Astrocyte (in vitro differentiated cells and primary cell): ENCODE measurements at regions not wholly inside any gene's neighbourhood (a gene's known extent, or its start where the extent isn't known, plus 50 kb on each side); places are given as distances from the start of the nearest gene placed in this dataset.

Experiments used
- DNase-seq: peaks from one replicate; pipeline ENCODE4 v3.0.0-alpha.2; 2010; ENCODE audit warnings: low read depth
- FAIRE-seq: peaks from 2 replicates; lab custom pipeline; 2011; peaks lifted over from hg19 to GRCh38; lab: Jason Lieb, UNC
- H2AFZ ChIP-seq: 2 replicates; pipeline ENCODE4 v1.6.0; 2012; ENCODE audit warnings: low read depth, low read length, inconsistent platforms
- H3K27ac ChIP-seq: 2 replicates; pipeline ENCODE4 v1.5.1; 2011; ENCODE audit warnings: low read depth, low read length, inconsistent platforms
- H3K27me3 ChIP-seq: 2 replicates; pipeline ENCODE4 v1.6.0; 2011; ENCODE audit warnings: low read length, inconsistent platforms; ENCODE audit not compliant: insufficient read depth
- H3K36me3 ChIP-seq: 2 replicates; pipeline ENCODE4 v1.5.1; 2011; ENCODE audit warnings: low read length, inconsistent platforms; ENCODE audit not compliant: insufficient read depth
- H3K4me1 ChIP-seq: 2 replicates; pipeline ENCODE4 v1.5.1; 2011; ENCODE audit warnings: low read length, inconsistent platforms; ENCODE audit not compliant: insufficient read depth
- H3K4me2 ChIP-seq: 2 replicates; pipeline ENCODE4 v1.6.0; 2012; ENCODE audit warnings: low read length, inconsistent platforms
- H3K4me3 ChIP-seq: 2 replicates; pipeline ENCODE4 v1.5.1; 2011; ENCODE audit warnings: low read depth, mild to moderate bottlenecking, low read length, inconsistent platforms; ENCODE audit not compliant: insufficient read depth
- H3K79me2 ChIP-seq: 2 replicates; pipeline ENCODE4 v1.6.0; 2012; ENCODE audit warnings: mild to moderate bottlenecking, low read length, inconsistent platforms; ENCODE audit not compliant: insufficient read depth
- H3K9ac ChIP-seq: 2 replicates; pipeline ENCODE4 v1.6.0; 2012; ENCODE audit warnings: mild to moderate bottlenecking, low read length, inconsistent platforms
- H3K9me3 ChIP-seq: 2 replicates; pipeline ENCODE4 v1.5.1; 2012; ENCODE audit warnings: low read depth, mild to moderate bottlenecking, low read length, inconsistent platforms; ENCODE audit not compliant: insufficient read depth
- H4K20me1 ChIP-seq: 2 replicates; pipeline ENCODE4 v1.6.0; 2012; ENCODE audit warnings: low read length, inconsistent platforms; ENCODE audit not compliant: insufficient read depth
- H3K27ac Mint-ChIP-seq: one replicate; pipeline ENCODE4 v1.8.0; 2021; ENCODE audit warnings: mild to moderate bottlenecking, mixed read lengths; ENCODE audit not compliant: unreplicated experiment
- H3K27me3 Mint-ChIP-seq: one replicate; pipeline ENCODE4 v1.8.0; 2021; ENCODE audit warnings: low read depth, mixed read lengths; ENCODE audit not compliant: unreplicated experiment
- H3K36me3 Mint-ChIP-seq: one replicate; pipeline ENCODE4 v1.8.0; 2021; ENCODE audit warnings: low read depth, mixed read lengths; ENCODE audit not compliant: unreplicated experiment
- H3K4me1 Mint-ChIP-seq: one replicate; pipeline ENCODE4 v1.8.0; 2021; ENCODE audit warnings: low read depth, mixed read lengths; ENCODE audit not compliant: unreplicated experiment
- H3K4me3 Mint-ChIP-seq: one replicate; pipeline ENCODE4 v1.8.0; 2021; ENCODE audit warnings: mild to moderate bottlenecking, moderate library complexity, mixed read lengths; ENCODE audit not compliant: unreplicated experiment
- H3K9me3 Mint-ChIP-seq: one replicate; pipeline ENCODE4 v1.8.0; 2021; ENCODE audit warnings: mild to moderate bottlenecking, mixed read lengths; ENCODE audit not compliant: unreplicated experiment
- CTCF ChIP-seq: IDR thresholded peaks from 2 replicates; pipeline ENCODE4 v1.5.1; 2011; ENCODE audit warnings: low read depth, mild to moderate bottlenecking, inconsistent platforms, low read length, moderate library complexity; ENCODE audit not compliant: insufficient read depth
- EZH2 ChIP-seq: IDR thresholded peaks from 2 replicates; pipeline ENCODE4 v1.6.1; 2012; ENCODE audit warnings: mild to moderate bottlenecking, low read length, inconsistent platforms; ENCODE audit not compliant: insufficient read depth

GRCh38 chr2:12844511-12844910 lies 127.8 kb downstream of the TRIB2 start:
- FAIRE-seq (no peak), DNase-seq (no peak)
- H3K36me3 ChIP-seq, result no peaks in the 10 kb centered on the region
- H3K9me3 ChIP-seq, result no peaks in the 10 kb centered on the region
- Mint-ChIP-seq H3K36me3 (no peaks in the 10 kb centered on the region), H3K4me3 (no peak overlapping the region), H3K27me3 (peaks cover 13% of the 10 kb centered on the region), H3K4me1 (no peaks in the 10 kb centered on the region), H3K27ac (no peak overlapping the region), H3K9me3 (peaks cover 2% of the 10 kb centered on the region)
- no peaks in the 10 kb centered on the region for H3K27me3 ChIP-seq
- H4K20me1 ChIP-seq, result no peaks in the 10 kb centered on the region
- H3K27ac ChIP-seq, result no peak overlapping the region
- H3K4me3 ChIP-seq, result no peak overlapping the region
- H3K79me2 ChIP-seq, result no peaks in the 10 kb centered on the region
- no peak overlapping the region for H2AFZ ChIP-seq
- H3K4me2 ChIP-seq, result no peak overlapping the region
- TF ChIP-seq EZH2, result no peak
- no peak for TF ChIP-seq CTCF
- H3K9ac ChIP-seq, result no peak overlapping the region
- no peaks in the 10 kb centered on the region for H3K4me1 ChIP-seq

DNA sequence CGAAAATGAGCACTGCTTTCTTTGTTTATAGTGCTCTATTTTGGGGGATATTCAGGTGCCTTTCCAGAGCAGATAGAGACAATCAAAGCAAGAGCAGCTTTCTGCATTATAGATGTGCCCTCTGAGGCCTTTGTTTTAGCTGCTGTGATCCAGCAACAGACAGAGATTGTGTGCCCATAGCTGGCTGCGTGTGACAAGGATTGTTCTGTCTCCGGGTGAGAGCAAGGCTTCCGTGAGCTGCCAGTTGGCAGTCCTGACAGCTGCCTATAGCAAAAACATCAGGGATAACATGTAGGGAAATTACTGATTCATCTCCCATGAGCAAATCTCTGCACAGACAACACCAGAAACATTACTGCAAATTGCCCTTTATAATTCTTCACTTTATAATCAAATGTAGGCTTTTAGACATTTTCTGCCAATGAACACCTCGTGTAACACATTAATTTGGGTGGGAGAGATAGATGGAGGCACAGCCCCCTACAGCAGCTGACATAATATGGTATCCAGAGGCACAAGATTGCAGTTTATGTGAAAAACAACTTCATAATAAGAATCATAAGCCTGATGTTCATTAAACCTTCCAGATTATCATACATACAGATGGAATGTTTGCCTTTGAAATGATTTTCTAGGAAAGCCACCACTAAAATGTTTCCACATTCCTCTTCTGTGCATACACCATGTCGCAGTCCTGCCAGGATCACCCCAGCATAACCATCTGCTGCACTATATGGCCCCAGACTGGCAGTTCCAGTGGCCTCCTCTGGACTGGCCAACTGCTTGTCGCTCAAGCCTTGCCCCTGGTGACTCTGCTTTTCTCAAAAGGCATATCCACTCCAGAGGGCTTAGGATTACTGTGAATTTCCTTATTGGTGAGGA lies 131.2 kb downstream of the TRIB2 start:
- peak; percentile 89 for FAIRE-seq

DNA sequence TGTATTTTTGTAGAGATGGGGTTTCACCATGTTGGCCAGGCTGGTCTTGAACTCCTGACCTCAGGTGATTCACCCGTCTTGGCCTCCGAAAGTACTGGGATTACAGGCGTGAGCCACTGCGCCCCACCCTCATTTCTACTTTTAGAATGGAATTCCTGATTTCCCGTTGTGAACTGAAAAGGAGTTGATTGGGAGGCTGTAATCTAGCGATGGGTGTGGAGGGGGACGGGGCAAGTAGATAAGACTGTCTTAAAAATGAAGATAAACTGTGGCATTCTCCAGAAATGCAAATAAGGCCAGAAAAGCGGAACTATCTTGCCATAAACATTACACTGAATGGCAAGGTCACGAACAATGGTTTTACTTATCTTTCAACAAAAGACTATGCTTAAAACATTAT lies 135.4 kb downstream of the TRIB2 start:
- DNase-seq (no peak), FAIRE-seq (no peak)
- H4K20me1 ChIP-seq, result no peaks in the 10 kb centered on the region
- Mint-ChIP-seq H3K9me3 (peaks cover 2% of the 10 kb centered on the region), H3K27ac (no peak overlapping the region), H3K36me3 (no peaks in the 10 kb centered on the region), H3K4me1 (peaks cover 4% of the 10 kb centered on the region), H3K27me3 (peaks cover 12% of the 10 kb centered on the region), H3K4me3 (no peak overlapping the region)
- TF ChIP-seq CTCF (no peak), EZH2 (no peak)
- H3K4me3 ChIP-seq, result no peak overlapping the region
- H3K79me2 ChIP-seq, result no peaks in the 10 kb centered on the region
- no peaks in the 10 kb centered on the region for H3K9me3 ChIP-seq
- H3K9ac ChIP-seq, result no peak overlapping the region
- no peaks in the 10 kb centered on the region for H3K36me3 ChIP-seq
- peaks cover 14% of the 10 kb centered on the region for H3K4me1 ChIP-seq
- no peak overlapping the region for H2AFZ ChIP-seq
- no peaks in the 10 kb centered on the region for H3K27me3 ChIP-seq
- H3K4me2 ChIP-seq, result no peak overlapping the region
- H3K27ac ChIP-seq, result no peak overlapping the region

More for the DNA sequence above, 131.2 kb downstream of the TRIB2 start:
- H3K27ac Mint-ChIP-seq, result no peak overlapping the region
- Histone ChIP-seq H3K4me2 (no peak overlapping the region), H3K9ac (no peak overlapping the region), H2AFZ (no peak overlapping the region), H3K27me3 (no peaks in the 10 kb centered on the region), H3K9me3 (no peaks in the 10 kb centered on the region), H3K4me3 (no peak overlapping the region), H4K20me1 (no peaks in the 10 kb centered on the region), H3K79me2 (no peaks in the 10 kb centered on the region), H3K4me1 (no peaks in the 10 kb centered on the region), H3K27ac (no peak overlapping the region), H3K36me3 (no peaks in the 10 kb centered on the region)
- no peak for TF ChIP-seq EZH2
- H3K9me3 Mint-ChIP-seq, result peaks cover 2% of the 10 kb centered on the region
- no peak overlapping the region for H3K4me3 Mint-ChIP-seq
- H3K27me3 Mint-ChIP-seq, result peaks cover 12% of the 10 kb centered on the region
- no peaks in the 10 kb centered on the region for H3K4me1 Mint-ChIP-seq
- no peaks in the 10 kb centered on the region for H3K36me3 Mint-ChIP-seq
- DNase-seq, result no peak
